Stimulated activated CD8-positive, alpha-beta memory T cell treated with anti-CD3 and anti-CD28 coated beads, Interleukin-4, amount 100 ng/mL, for 24 hours (primary cell): ENCODE measurements at regions not wholly inside any gene's neighbourhood (a gene's known extent, or its start where the extent isn't known, plus 50 kb on each side); places are given as distances from the start of the nearest gene placed in this dataset.
"Not testable (repeated sequence)": the region's sequence is repeated elsewhere in the genome, so short reads cannot be mapped to it uniquely, and the experiment has no call there.

Source experiments
- DNase-seq: peaks from one replicate; pipeline ENCODE4 v3.0.0-alpha.2; 2020; ENCODE audit warnings: low read depth

- no peak for DNase-seq
Measured at GRCh38 chr3:6018456-6018855, 830.9 kb downstream of the EDEM1 start.

DNA sequence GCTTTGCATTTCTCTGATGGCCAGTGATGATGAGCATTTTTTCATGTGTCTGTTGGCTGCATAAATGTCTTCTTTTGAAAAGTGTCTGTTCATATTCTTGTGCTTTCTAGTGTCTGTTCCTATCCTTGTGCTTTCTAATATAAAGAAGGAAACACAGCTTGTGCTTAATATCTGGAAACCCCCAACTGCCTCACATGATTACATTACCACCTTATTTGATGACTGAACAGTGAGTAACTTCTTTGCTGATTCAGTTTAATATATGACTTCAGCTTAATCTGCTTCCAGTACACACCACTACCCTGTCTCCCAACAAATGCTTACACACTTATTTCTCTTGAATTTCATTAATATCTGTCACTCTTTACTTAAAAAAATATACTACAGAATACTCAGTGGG, 835.1 kb downstream of the EDEM1 start:
- DNase-seq: no peak

GRCh38 chr3:6025032-6025431, 835.9 kb upstream of the GRM7 start:
- DNase-seq: no peak

- not testable (repeated sequence) for DNase-seq
Measured at GRCh38 chr3:6030648-6031047, 830.3 kb upstream of the GRM7 start.

GRCh38 chr3:6035626-6036025, 825.3 kb upstream of the GRM7 start:
- no peak for DNase-seq

GRCh38 chr3:6039971-6040370, 820.9 kb upstream of the GRM7 start:
- DNase-seq: no peak

GRCh38 chr3:6041894-6042293, 819.0 kb upstream of the GRM7 start:
- no peak for DNase-seq

GRCh38 chr3:6047016-6047415, 813.9 kb upstream of the GRM7 start:
- DNase-seq: no peak

DNA sequence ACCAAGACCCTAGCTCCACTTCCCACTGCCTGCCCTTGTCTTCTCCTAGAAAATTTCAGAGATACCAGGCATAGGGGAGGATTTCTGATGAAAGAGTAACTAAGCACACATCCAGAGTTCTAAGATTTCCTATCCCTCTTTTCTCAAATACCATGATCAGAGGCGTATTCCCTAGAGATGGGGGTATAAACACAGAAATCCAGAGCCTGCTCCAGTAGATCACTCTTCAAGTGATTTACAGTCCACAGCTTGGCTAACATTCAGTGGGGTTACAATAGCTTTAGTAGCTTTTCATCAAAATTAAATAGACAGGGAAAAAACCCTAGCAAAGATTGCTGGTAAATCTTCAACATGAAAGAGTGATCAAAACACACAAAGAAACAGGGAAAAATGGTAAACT, 800.7 kb upstream of the GRM7 start:
- DNase-seq: no peak

- no peak for DNase-seq
Measured at GRCh38 chr3:6062261-6063187, 798.4 kb upstream of the GRM7 start.

DNA sequence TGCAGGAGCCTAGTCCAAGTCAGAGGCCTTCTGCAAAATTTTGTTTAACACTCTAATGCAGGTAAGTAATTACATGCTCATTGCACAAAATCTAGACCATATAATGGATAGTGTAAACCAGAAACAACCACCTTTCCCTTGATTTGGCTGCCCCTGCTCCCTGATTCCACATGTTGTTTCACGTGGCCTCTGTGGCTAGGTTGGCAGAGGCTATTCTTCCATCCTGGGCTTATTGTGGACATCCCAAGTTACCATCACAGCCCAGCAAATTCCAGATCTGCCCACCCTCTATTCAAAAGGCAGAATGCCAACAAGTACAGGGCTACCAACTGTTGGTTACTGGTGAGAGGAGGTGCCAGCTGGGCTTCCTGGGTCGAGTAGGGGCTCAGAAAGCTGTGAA, 794.5 kb upstream of the GRM7 start:
- DNase-seq: no peak

- not testable (repeated sequence) for DNase-seq
Measured at GRCh38 chr3:6066868-6067578, 793.9 kb upstream of the GRM7 start.

GRCh38 chr3:6074952-6075351, 786.0 kb upstream of the GRM7 start:
- DNase-seq: no peak

DNA sequence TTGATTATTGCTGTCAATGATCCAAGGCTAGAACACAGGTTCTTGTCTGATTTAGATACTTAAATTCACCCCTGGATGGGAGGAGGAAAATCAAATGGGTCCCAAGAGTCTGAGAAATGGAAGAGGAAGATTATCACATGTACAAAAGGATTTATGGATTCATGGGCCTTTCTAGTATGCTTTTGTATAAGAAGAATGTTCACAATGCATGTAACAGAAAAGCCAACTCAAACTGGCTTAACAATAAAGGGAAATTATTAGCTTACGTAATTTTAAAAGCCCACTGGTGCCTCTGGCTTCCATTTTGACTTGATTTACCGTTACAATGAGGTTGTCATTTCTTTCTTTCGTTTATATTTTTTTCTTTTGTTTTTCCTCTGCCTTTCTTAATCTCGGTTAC, 782.5 kb upstream of the GRM7 start:
- no peak for DNase-seq

DNA sequence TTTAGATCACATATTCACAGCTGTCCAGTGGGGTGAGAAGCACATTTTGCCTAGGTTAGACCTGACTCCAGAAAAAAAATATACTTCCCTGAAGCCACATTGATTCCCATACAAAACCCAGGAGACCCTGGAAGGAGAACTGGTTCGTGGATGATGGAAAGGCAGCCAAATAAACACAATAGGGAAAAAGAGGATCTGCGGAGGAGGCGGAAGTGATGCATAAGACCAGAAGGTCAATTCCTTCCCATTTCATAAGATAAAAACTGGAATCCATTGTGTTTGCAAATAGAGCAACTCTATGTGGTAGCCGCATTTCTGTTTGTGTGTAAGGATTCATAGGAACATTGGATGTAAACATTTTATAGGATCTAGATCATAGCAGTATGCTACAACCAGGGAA, 781.9 kb upstream of the GRM7 start:
- no peak for DNase-seq

GRCh38 chr3:6079561-6080179, 781.2 kb upstream of the GRM7 start:
- no peak for DNase-seq

DNA sequence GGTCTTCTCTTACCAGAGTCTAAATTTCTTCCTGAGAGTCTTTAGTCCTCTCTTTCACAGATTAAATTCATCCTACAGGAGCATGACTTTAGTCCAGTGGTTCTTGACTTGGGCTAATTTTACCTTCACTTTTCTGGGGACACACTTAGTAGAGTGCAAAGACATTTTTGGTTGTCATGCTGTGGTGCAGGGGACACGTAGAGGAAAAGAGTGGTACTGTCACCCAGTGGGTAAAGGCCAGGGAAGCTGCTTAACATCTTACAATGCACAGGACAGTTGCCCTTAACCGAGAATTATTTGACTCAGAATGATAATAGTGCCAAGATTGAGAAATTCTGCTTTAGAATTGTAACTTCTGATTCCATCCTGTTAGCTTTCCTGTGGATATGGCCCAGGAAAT, 772.5 kb upstream of the GRM7 start:
- DNase-seq: no peak

GRCh38 chr3:6089780-6090179, 771.1 kb upstream of the GRM7 start:
- DNase-seq: no peak

DNA sequence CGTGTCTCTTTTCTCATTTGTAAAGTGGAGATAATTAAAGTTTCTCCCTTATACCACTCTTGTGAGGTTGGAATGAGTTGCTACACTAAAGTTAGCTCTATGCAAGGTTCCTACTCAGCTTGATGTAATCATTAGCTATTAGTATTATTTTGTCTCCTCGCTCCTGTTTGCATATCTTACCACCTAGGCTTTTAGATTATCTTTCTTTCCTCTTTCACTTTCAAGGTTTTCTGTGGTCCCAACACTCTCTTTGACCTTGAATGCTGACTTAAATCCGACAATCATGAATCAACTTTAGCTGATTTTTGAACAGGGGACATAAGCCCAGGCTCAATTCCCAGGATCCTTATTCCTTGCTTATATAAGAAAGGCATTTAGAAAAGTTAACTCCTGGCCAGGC, 769.7 kb upstream of the GRM7 start:
- DNase-seq: no peak

GRCh38 chr3:6095006-6095405, 765.9 kb upstream of the GRM7 start:
- no peak for DNase-seq

- DNase-seq: no peak
Measured at GRCh38 chr3:6097021-6097420, 763.9 kb upstream of the GRM7 start.

- no peak for DNase-seq
Measured at GRCh38 chr3:6097556-6097955, 763.4 kb upstream of the GRM7 start.
